Loucy (cell line): ENCODE measurements at regions not wholly inside any gene's neighbourhood (a gene's known extent, or its start where the extent isn't known, plus 50 kb on each side); places are given as distances from the start of the nearest gene placed in this dataset.

Source experiments
- H2AFZ ChIP-seq: fragments of 200-600 bp; sonication (generic); 2 replicates; pipeline ENCODE4 v1.6.0; 2016; ENCODE audit warnings: antibody characterized with exemption, mild to moderate bottlenecking, low read length, moderate library complexity
- H3F3A ChIP-seq: fragments of 200-600 bp; 2 replicates; pipeline ENCODE4 v1.6.0; 2016; ENCODE audit warnings: antibody characterized with exemption, low read depth, mild to moderate bottlenecking
- H3K27me3 ChIP-seq: fragments of 200-600 bp; sonication (generic); 2 replicates; pipeline ENCODE4 v1.6.1; 2014; ENCODE audit warnings: low read length, mild to moderate bottlenecking; ENCODE audit not compliant: insufficient read depth, poor library complexity, severe bottlenecking
- H3K36me3 ChIP-seq: fragments of 200-600 bp; sonication (generic); 2 replicates; pipeline ENCODE4 v1.6.1; 2016; ENCODE audit warnings: low read length; ENCODE audit not compliant: insufficient read depth
- H3K4me1 ChIP-seq: fragments of 200-600 bp; sonication (generic); 2 replicates; pipeline ENCODE4 v1.5.1; 2014; ENCODE audit warnings: low read length, mild to moderate bottlenecking; ENCODE audit not compliant: insufficient read depth, poor library complexity, severe bottlenecking
- H3K4me2 ChIP-seq: fragments of 200-600 bp; sonication (generic); 2 replicates; pipeline ENCODE4 v1.6.0; 2014; ENCODE audit warnings: antibody characterized with exemption, low read length, low read depth, mild to moderate bottlenecking; ENCODE audit not compliant: poor library complexity, severe bottlenecking
- H3K4me3 ChIP-seq: fragments of 200-600 bp; sonication (generic); 2 replicates; pipeline ENCODE4 v1.5.1; 2014; ENCODE audit warnings: low read length, mild to moderate bottlenecking, mixed read lengths; ENCODE audit not compliant: poor library complexity, severe bottlenecking
- H3K79me2 ChIP-seq: fragments of 200-600 bp; sonication (generic); 2 replicates; pipeline ENCODE4 v1.6.1; 2014; ENCODE audit warnings: low read length; ENCODE audit not compliant: insufficient read depth
- H3K9ac ChIP-seq: fragments of 200-600 bp; sonication (generic); 2 replicates; pipeline ENCODE4 v1.6.0; 2014; ENCODE audit warnings: mild to moderate bottlenecking, low read depth, low read length, moderate library complexity; ENCODE audit not compliant: poor library complexity, severe bottlenecking
- H3K9me2 ChIP-seq: fragments of 200-600 bp; sonication (generic); replicated peaks from 2 replicates; pipeline ENCODE4 v1.6.1; 2016; ENCODE audit warnings: low read depth, low read length, mixed read lengths
- H3K9me3 ChIP-seq: fragments of 200-600 bp; sonication (generic); 2 replicates; pipeline ENCODE4 v1.6.1; 2014; ENCODE audit warnings: mild to moderate bottlenecking, antibody characterized with exemption, low read length, low read depth; ENCODE audit not compliant: insufficient read depth
- H4K20me1 ChIP-seq: fragments of 200-600 bp; sonication (generic); 2 replicates; pipeline ENCODE4 v1.6.0; 2014; ENCODE audit warnings: antibody characterized with exemption, low read length, mild to moderate bottlenecking; ENCODE audit not compliant: insufficient read depth, poor library complexity, severe bottlenecking
- CTCF ChIP-seq: fragments of 200-600 bp; sonication (generic); conservative IDR thresholded peaks from 2 replicates; pipeline ENCODE4 v1.5.1; 2014; ENCODE audit warnings: mild to moderate bottlenecking, antibody characterized with exemption, low read length
- EZH2phosphoT487 ChIP-seq: fragments of 200-600 bp; IDR thresholded peaks from 2 replicates; pipeline ENCODE4 v1.6.1; 2018; ENCODE audit warnings: antibody characterized with exemption, mild to moderate bottlenecking, moderate library complexity, borderline replicate concordance

- no peak overlapping the region for H3K9ac ChIP-seq
- H3K4me3 ChIP-seq: no peak overlapping the region
- no peak overlapping the region for H3K4me2 ChIP-seq
- no peak for TF ChIP-seq EZH2phosphoT487
- TF ChIP-seq CTCF: no peak
- H2AFZ ChIP-seq: no peak overlapping the region
- no peaks in the 10 kb centered on the region for H3K27me3 ChIP-seq
- peaks cover 21% of the 10 kb centered on the region for H3K4me1 ChIP-seq
- H3K79me2 ChIP-seq: no peaks in the 10 kb centered on the region
- no peaks in the 10 kb centered on the region for H3K9me2 ChIP-seq
- H3F3A ChIP-seq: no peaks in the 10 kb centered on the region
- H3K36me3 ChIP-seq: no peaks in the 10 kb centered on the region
- H3K9me3 ChIP-seq: no peaks in the 10 kb centered on the region
- H4K20me1 ChIP-seq: no peaks in the 10 kb centered on the region
These were observed 170.5 kb downstream of the CAND1 start for GRCh38 chr12:67439611-67440010.

GRCh38 chr12:67441736-67442346, 172.7 kb downstream of the CAND1 start:
- Histone ChIP-seq H4K20me1 (no peaks in the 10 kb centered on the region), H3K4me1 (peaks cover 8% of the 10 kb centered on the region)

GRCh38 chr12:67442347-67442841, 173.2 kb downstream of the CAND1 start:
- Histone ChIP-seq H3K4me1 (peaks cover 2% of the 10 kb centered on the region), H3F3A (no peaks in the 10 kb centered on the region), H3K9ac (no peak overlapping the region), H3K27me3 (no peaks in the 10 kb centered on the region), H3K4me2 (no peak overlapping the region), H2AFZ (no peak overlapping the region), H3K9me3 (no peaks in the 10 kb centered on the region), H3K4me3 (no peak overlapping the region), H3K9me2 (no peaks in the 10 kb centered on the region), H3K79me2 (no peaks in the 10 kb centered on the region), H3K36me3 (no peaks in the 10 kb centered on the region), H4K20me1 (no peaks in the 10 kb centered on the region)
- TF ChIP-seq CTCF (no peak), EZH2phosphoT487 (no peak)

More at GRCh38 chr12:67441736-67442346, 172.7 kb downstream of the CAND1 start:
- Histone ChIP-seq H3K4me3 (no peak overlapping the region), H3K27me3 (no peaks in the 10 kb centered on the region), H3K4me2 (no peak overlapping the region), H3K9me2 (no peaks in the 10 kb centered on the region), H3K9me3 (no peaks in the 10 kb centered on the region), H3K36me3 (no peaks in the 10 kb centered on the region), H2AFZ (no peak overlapping the region), H3K9ac (no peak overlapping the region), H3K79me2 (no peaks in the 10 kb centered on the region), H3F3A (no peaks in the 10 kb centered on the region)
- TF ChIP-seq CTCF (peak; percentile 77), EZH2phosphoT487 (no peak)
